AG04450 (cell line): ENCODE measurements at regions not wholly inside any gene's neighbourhood (a gene's known extent, or its start where the extent isn't known, plus 50 kb on each side); places are given as distances from the start of the nearest gene placed in this dataset.
"Not testable (repeated sequence)": the region's sequence is repeated elsewhere in the genome, so short reads cannot be mapped to it uniquely, and the experiment has no call there.

Source experiments
- CTCF ChIA-PET: fragments of 300-600, 350-600 bp; formaldehyde crosslinking; extraction: SDS; loops from one replicate; lab custom pipeline; 2022; ENCODE audit warnings: antibody characterized with exemption, inconsistent platforms; lab: Charles Lee
- POLR2A ChIA-PET: fragments of 350-600 bp; formaldehyde crosslinking; extraction: SDS; loops from one replicate; lab custom pipeline; 2021; ENCODE audit warnings: antibody characterized with exemption, inconsistent platforms; lab: Yijun Ruan, JAX
- DNase-seq: peaks from one replicate; pipeline ENCODE4 v3.0.0-alpha.2; 2011; ENCODE audit warnings: low read depth, low spot score
- H3K27ac ChIP-seq: one replicate; pipeline ENCODE4 v1.5.1; 2012; ENCODE audit warnings: low read depth, low read length, control low read depth
- H3K27me3 ChIP-seq: one replicate; pipeline ENCODE4 v1.6.0; 2012; ENCODE audit warnings: low read length; ENCODE audit not compliant: control insufficient read depth, insufficient read depth
- H3K4me3 ChIP-seq: 2 replicates; pipeline ENCODE4 v1.5.1; 2011; ENCODE audit warnings: mild to moderate bottlenecking, low read depth, low read length, control low read depth
- H3K9me3 ChIP-seq: 2 replicates; pipeline ENCODE4 v1.5.1; 2012; ENCODE audit warnings: low read length; ENCODE audit not compliant: control insufficient read depth, insufficient read depth
- CTCF ChIP-seq: IDR thresholded peaks from 2 replicates; pipeline ENCODE4 v1.5.1; 2011; ENCODE audit warnings: low read depth, low read length, control low read depth, inconsistent platforms

- ChIA-PET CTCF (no interaction called here), POLR2A (no interaction called here)
- no peak for TF ChIP-seq CTCF
- no peak for DNase-seq
- Histone ChIP-seq H3K27ac (no peak overlapping the region), H3K4me3 (no peak overlapping the region), H3K27me3 (no peaks in the 10 kb centered on the region), H3K9me3 (peaks cover 7% of the 10 kb centered on the region; the same call in 1 of the 2 replicates)
Measured at GRCh38 chr2:37579192-37579713, 92.2 kb downstream of the CDC42EP3 start.

- CTCF ChIA-PET, H3K9me3 ChIP-seq, H3K27ac ChIP-seq, DNase-seq, H3K27me3 ChIP-seq, POLR2A ChIA-PET, H3K4me3 ChIP-seq: not testable (repeated sequence)
Measured at GRCh38 chr2:37579949-37580348, 91.5 kb downstream of the CDC42EP3 start.

- ChIA-PET CTCF (no interaction called here), POLR2A (no interaction called here)
- H3K27ac ChIP-seq: no peak overlapping the region
- no peak for DNase-seq
- TF ChIP-seq CTCF: no peak
- H3K4me3 ChIP-seq: no peak overlapping the region
- peaks cover 7% of the 10 kb centered on the region; the same call in 1 of the 2 replicates for H3K9me3 ChIP-seq
- no peaks in the 10 kb centered on the region for H3K27me3 ChIP-seq
Measured at GRCh38 chr2:37581433-37581832, 90.0 kb downstream of the CDC42EP3 start.

- Histone ChIP-seq H3K4me3 (no peak overlapping the region), H3K9me3 (peaks cover 7% of the 10 kb centered on the region; the same call in 1 of the 2 replicates), H3K27ac (no peak overlapping the region), H3K27me3 (no peaks in the 10 kb centered on the region)
- DNase-seq: no peak
- TF ChIP-seq CTCF: no peak
- ChIA-PET POLR2A (no interaction called here), CTCF (interaction anchor here (1.3 to 1.5 kb wide), 2 partner anchors 168 to 295 kb away, joined by 4 to 5 read pairs; no protein-coding TSS in a partner anchor)
Measured at GRCh38 chr2:37582481-37583220, 88.8 kb downstream of the CDC42EP3 start.

GRCh38 chr2:37583402-37583801 lies 88.0 kb downstream of the CDC42EP3 start:
- ChIA-PET CTCF (interaction anchor here (1.5 kb wide), 1 partner anchor 294 kb away, joined by 5 read pairs; no protein-coding TSS in a partner anchor), POLR2A (no interaction called here)
- H3K27ac ChIP-seq: no peak overlapping the region
- no peak overlapping the region for H3K4me3 ChIP-seq
- H3K27me3 ChIP-seq: no peaks in the 10 kb centered on the region
- TF ChIP-seq CTCF: no peak
- DNase-seq: no peak
- peaks cover 7% of the 10 kb centered on the region; the same call in 1 of the 2 replicates for H3K9me3 ChIP-seq
